ENCODE measurements at regions not wholly inside any gene's neighbourhood (a gene's known extent, or its start where the extent isn't known, plus 50 kb on each side); places are given as distances from the start of the nearest gene placed in this dataset.

- DNase-seq, result no peak
- intact Hi-C loops (cut with DNase I), result no loop called here
These were observed 109.0 kb upstream of the ACSL4 start for GRCh38 chrX:109841869-109842579.

- intact Hi-C loops (cut with DNase I), result no loop called here
- no peak for DNase-seq
These were observed 109.6 kb upstream of the ACSL4 start for GRCh38 chrX:109842611-109843010.

GRCh38 chrX:109843963-109844751 lies 111.1 kb upstream of the ACSL4 start:
- intact Hi-C loops (cut with DNase I), result no loop called here
- peak in 2 of 10 donors; percentile 8 to 9 for DNase-seq

- intact Hi-C loops (cut with DNase I), result no loop called here
- DNase-seq, result no peak
These were observed 111.9 kb upstream of the ACSL4 start for GRCh38 chrX:109844986-109845385.

GRCh38 chrX:109845996-109846395 lies 112.9 kb upstream of the ACSL4 start:
- intact Hi-C loops (cut with DNase I), result no loop called here
- no peak for DNase-seq

- intact Hi-C loops (cut with DNase I), result no loop called here
- no peak for DNase-seq
These were observed 114.5 kb upstream of the ACSL4 start for GRCh38 chrX:109847257-109848187.

- intact Hi-C loops (cut with DNase I), result no loop called here
- DNase-seq, result no peak
These were observed 115.5 kb upstream of the ACSL4 start for GRCh38 chrX:109848461-109849050.

GRCh38 chrX:109854096-109854495 lies 121.0 kb upstream of the ACSL4 start:
- intact Hi-C loops (cut with DNase I), result no loop called here
- no peak for DNase-seq

- no peak for DNase-seq
- intact Hi-C loops (cut with DNase I), result loop anchor here (5.0 kb wide), 1 partner anchor 143 kb away; no protein-coding TSS in a partner anchor
These were observed 122.4 kb upstream of the ACSL4 start for GRCh38 chrX:109855501-109855900.

- no peak for DNase-seq
- intact Hi-C loops (cut with DNase I), result loop anchor here (5.0 kb wide), 1 partner anchor 145 kb away; no protein-coding TSS in a partner anchor
These were observed 123.9 kb upstream of the ACSL4 start for GRCh38 chrX:109856974-109857373.

GRCh38 chrX:109857584-109858228 lies 124.6 kb upstream of the ACSL4 start:
- intact Hi-C loops (cut with DNase I), result loop anchor here (5.0 kb wide), 1 partner anchor 145 kb away; no protein-coding TSS in a partner anchor
- no peak for DNase-seq

GRCh38 chrX:109858602-109859341 lies 125.7 kb upstream of the ACSL4 start:
- intact Hi-C loops (cut with DNase I), result loop anchor here (5.0 kb wide), 1 partner anchor 146 kb away; no protein-coding TSS in a partner anchor
- DNase-seq, result no peak

- DNase-seq, result no peak
- intact Hi-C loops (cut with DNase I), result loop anchor here (5.0 kb wide), 1 partner anchor 147 kb away; no protein-coding TSS in a partner anchor
These were observed 126.6 kb upstream of the ACSL4 start for GRCh38 chrX:109859651-109860050.

- DNase-seq, result no peak
- intact Hi-C loops (cut with DNase I), result no loop called here
These were observed 129.4 kb upstream of the ACSL4 start for GRCh38 chrX:109862433-109862832.

GRCh38 chrX:109863811-109864210 lies 130.8 kb upstream of the ACSL4 start:
- no peak for DNase-seq
- intact Hi-C loops (cut with DNase I), result no loop called here

GRCh38 chrX:109871121-109871888 lies 131.6 kb upstream of the TMEM164 start:
- intact Hi-C loops (cut with DNase I), result no loop called here
- no peak for DNase-seq

GRCh38 chrX:109872021-109872732 lies 130.7 kb upstream of the TMEM164 start:
- intact Hi-C loops (cut with DNase I), result no loop called here
- DNase-seq, result no peak

GRCh38 chrX:109873574-109873973 lies 129.3 kb upstream of the TMEM164 start:
- intact Hi-C loops (cut with DNase I), result no loop called here

More at GRCh38 chrX:109873574-109873973, 129.3 kb upstream of the TMEM164 start:
- DNase-seq, result no peak

Measured in posterior cingulate gyrus (tissue), 11 donors.